ENCODE measurements at regions not wholly inside any gene's neighbourhood (a gene's known extent, or its start where the extent isn't known, plus 50 kb on each side); places are given as distances from the start of the nearest gene placed in this dataset.

GRCh38 chr6:164167873-164168405 lies 753.4 kb downstream of the QKI start:
- no peaks in the 10 kb centered on the region for H3K9me3 Mint-ChIP-seq (ENCODE audit: unreplicated experiment)
- no peaks in the 10 kb centered on the region for H3K4me1 Mint-ChIP-seq (ENCODE audit: low read depth, unreplicated experiment)
- TF ChIP-seq CTCF (IDR thresholded peaks at IDR 0.05; ENCODE audit: partially characterized antibody, unreplicated experiment): no peak
- H3K4me3 Mint-ChIP-seq (ENCODE audit: unreplicated experiment): no peak overlapping the region
- no peaks in the 10 kb centered on the region for H3K36me3 Mint-ChIP-seq (ENCODE audit: unreplicated experiment)
- no peak overlapping the region for H3K27ac Mint-ChIP-seq (ENCODE audit: unreplicated experiment)
- H3K27me3 Mint-ChIP-seq (ENCODE audit: unreplicated experiment): no peaks in the 10 kb centered on the region
- no peak for DNase-seq

GRCh38 chr6:164166996-164167395 lies 752.5 kb downstream of the QKI start:
- no peak for TF ChIP-seq CTCF (IDR thresholded peaks at IDR 0.05; ENCODE audit: partially characterized antibody, unreplicated experiment)
- Mint-ChIP-seq H3K4me3 (ENCODE audit: unreplicated experiment) (no peak overlapping the region), H3K4me1 (ENCODE audit: low read depth, unreplicated experiment) (no peaks in the 10 kb centered on the region), H3K9me3 (ENCODE audit: unreplicated experiment) (peaks cover 1% of the 10 kb centered on the region), H3K27me3 (ENCODE audit: unreplicated experiment) (no peaks in the 10 kb centered on the region), H3K27ac (ENCODE audit: unreplicated experiment) (no peak overlapping the region), H3K36me3 (ENCODE audit: unreplicated experiment) (no peaks in the 10 kb centered on the region)
- no peak for DNase-seq

DNA sequence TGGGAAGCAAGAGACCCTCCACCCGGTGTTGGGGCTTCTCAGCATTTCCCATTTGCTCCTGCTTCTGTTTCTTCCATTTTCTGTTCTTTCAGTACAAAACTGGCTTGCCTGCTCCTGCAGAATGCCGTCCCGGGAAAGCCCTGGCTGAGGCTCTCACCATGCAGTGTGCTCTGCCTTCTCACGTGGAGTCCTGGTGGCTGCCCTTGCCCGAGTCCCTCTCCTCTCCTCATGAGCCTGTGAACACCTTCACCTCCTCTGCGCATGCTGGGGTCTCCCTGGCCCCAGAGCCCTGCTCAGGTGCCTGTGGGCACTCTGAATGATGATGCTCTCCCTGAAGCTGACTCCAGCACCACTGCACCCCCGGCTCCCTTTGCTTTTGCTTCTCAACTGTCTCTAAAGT lies 752.0 kb downstream of the QKI start:
- TF ChIP-seq CTCF (IDR thresholded peaks at IDR 0.05; ENCODE audit: partially characterized antibody, unreplicated experiment): no peak
- Mint-ChIP-seq H3K36me3 (ENCODE audit: unreplicated experiment) (no peaks in the 10 kb centered on the region), H3K4me3 (ENCODE audit: unreplicated experiment) (no peak overlapping the region), H3K9me3 (ENCODE audit: unreplicated experiment) (peaks cover 3% of the 10 kb centered on the region), H3K4me1 (ENCODE audit: low read depth, unreplicated experiment) (no peaks in the 10 kb centered on the region), H3K27me3 (ENCODE audit: unreplicated experiment) (no peaks in the 10 kb centered on the region), H3K27ac (ENCODE audit: unreplicated experiment) (no peak overlapping the region)
- no peak for DNase-seq

DNA sequence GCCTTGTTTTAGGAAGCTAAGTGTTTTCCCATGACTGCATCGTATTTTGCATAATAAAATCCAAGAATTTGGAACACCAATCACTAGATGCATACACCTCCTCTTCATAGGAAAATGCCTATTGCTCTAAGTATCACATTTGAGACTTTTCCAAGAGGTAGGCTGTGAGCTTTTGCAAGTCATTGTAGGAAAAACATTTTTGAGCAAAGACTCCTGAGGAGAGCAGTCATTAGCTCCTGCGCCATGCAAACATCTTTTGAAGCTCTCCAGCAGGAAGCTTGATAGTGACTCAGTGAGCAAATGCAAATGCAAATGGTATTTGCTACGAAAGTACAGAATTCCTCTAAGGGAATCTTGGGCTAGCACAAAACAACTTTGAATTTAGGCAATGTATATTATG lies 750.4 kb downstream of the QKI start:
- Mint-ChIP-seq H3K27me3 (ENCODE audit: unreplicated experiment) (no peaks in the 10 kb centered on the region), H3K9me3 (ENCODE audit: unreplicated experiment) (peaks cover 3% of the 10 kb centered on the region), H3K36me3 (ENCODE audit: unreplicated experiment) (no peaks in the 10 kb centered on the region), H3K4me3 (ENCODE audit: unreplicated experiment) (no peak overlapping the region), H3K4me1 (ENCODE audit: low read depth, unreplicated experiment) (no peaks in the 10 kb centered on the region), H3K27ac (ENCODE audit: unreplicated experiment) (no peak overlapping the region)
- DNase-seq: no peak
- no peak for TF ChIP-seq CTCF (IDR thresholded peaks at IDR 0.05; ENCODE audit: partially characterized antibody, unreplicated experiment)

- Mint-ChIP-seq H3K9me3 (ENCODE audit: unreplicated experiment) (peaks cover 3% of the 10 kb centered on the region), H3K27ac (ENCODE audit: unreplicated experiment) (no peak overlapping the region), H3K36me3 (ENCODE audit: unreplicated experiment) (no peaks in the 10 kb centered on the region)
These were observed 748.7 kb downstream of the QKI start for GRCh38 chr6:164163239-164163638.

More at GRCh38 chr6:164163239-164163638, 748.7 kb downstream of the QKI start:
- H3K27me3 Mint-ChIP-seq (ENCODE audit: unreplicated experiment): no peaks in the 10 kb centered on the region
- H3K4me3 Mint-ChIP-seq (ENCODE audit: unreplicated experiment): no peak overlapping the region
- TF ChIP-seq CTCF (IDR thresholded peaks at IDR 0.05; ENCODE audit: partially characterized antibody, unreplicated experiment): no peak
- H3K4me1 Mint-ChIP-seq (ENCODE audit: low read depth, unreplicated experiment): no peaks in the 10 kb centered on the region
- DNase-seq: no peak
